PC-3 (cell line): ENCODE measurements at regions not wholly inside any gene's neighbourhood (a gene's known extent, or its start where the extent isn't known, plus 50 kb on each side); places are given as distances from the start of the nearest gene placed in this dataset.

ENCODE experiments used
- CTCF ChIP-seq: fragments of 300-600 bp; sonication (generic); conservative IDR thresholded peaks from 2 replicates; pipeline ENCODE4 v1.5.1; 2017; ENCODE audit warnings: antibody characterized with exemption, low read depth, mild to moderate bottlenecking, low read length
- EZH2phosphoT487 ChIP-seq: fragments of 300-600 bp; sonication (generic); IDR thresholded peaks from 2 replicates; pipeline ENCODE4 v1.6.1; 2018; ENCODE audit warnings: mild to moderate bottlenecking, antibody characterized with exemption, low read length, borderline replicate concordance

GRCh38 chr3:148540266-148540665 is 157.4 kb upstream of the AGTR1 start:
- TF ChIP-seq EZH2phosphoT487 = no peak
- TF ChIP-seq CTCF = no peak
